Fibroblast of pulmonary artery (primary cell): ENCODE measurements at regions not wholly inside any gene's neighbourhood (a gene's known extent, or its start where the extent isn't known, plus 50 kb on each side); places are given as distances from the start of the nearest gene placed in this dataset.

Source experiments
- DNase-seq: peaks from one replicate; pipeline ENCODE4 v3.0.0-alpha.2; 2010; ENCODE audit warnings: low read depth
- H3K4me3 ChIP-seq: replicated peaks from 2 replicates; pipeline ENCODE4 v1.5.1; 2011; ENCODE audit warnings: low read depth, mild to moderate bottlenecking, control low read depth, low read length, moderate library complexity
- CTCF ChIP-seq: IDR thresholded peaks from 2 replicates; pipeline ENCODE4 v1.5.1; 2011; ENCODE audit warnings: mild to moderate bottlenecking, control low read depth, low read length, inconsistent platforms; ENCODE audit errors: missing control alignments

GRCh38 chr11:115672412-115672811, 168.2 kb upstream of the CADM1 start:
- DNase-seq, result no peak
- no peak overlapping the region for H3K4me3 ChIP-seq
- no peak for TF ChIP-seq CTCF

GRCh38 chr11:115670538-115671205, 166.5 kb upstream of the CADM1 start:
- TF ChIP-seq CTCF, result no peak
- no peak for DNase-seq
- no peak overlapping the region for H3K4me3 ChIP-seq

GRCh38 chr11:115665958-115666357, 161.7 kb upstream of the CADM1 start:
- DNase-seq, result no peak
- H3K4me3 ChIP-seq, result no peak overlapping the region
- TF ChIP-seq CTCF, result no peak

GRCh38 chr11:115665175-115665821, 161.1 kb upstream of the CADM1 start:
- no peak for DNase-seq
- H3K4me3 ChIP-seq, result no peak overlapping the region
- TF ChIP-seq CTCF, result no peak

GRCh38 chr11:115664313-115664712, 160.1 kb upstream of the CADM1 start:
- H3K4me3 ChIP-seq, result no peak overlapping the region
- TF ChIP-seq CTCF, result no peak
- DNase-seq, result no peak

GRCh38 chr11:115663790-115664189, 159.6 kb upstream of the CADM1 start:
- DNase-seq, result no peak
- TF ChIP-seq CTCF, result no peak

More at GRCh38 chr11:115663790-115664189, 159.6 kb upstream of the CADM1 start:
- H3K4me3 ChIP-seq, result no peak overlapping the region
